ENCODE measurements at regions not wholly inside any gene's neighbourhood (a gene's known extent, or its start where the extent isn't known, plus 50 kb on each side); places are given as distances from the start of the nearest gene placed in this dataset.
"Not testable (repeated sequence)": the region's sequence is repeated elsewhere in the genome, so short reads cannot be mapped to it uniquely, and the experiment has no call there.

GRCh38 chr12:70008944-70009343 lies 183.9 kb downstream of the MYRFL start:
- no peak for DNase-seq
- H3K36me3 ChIP-seq (ENCODE audit: control insufficient read depth in 3 of 3, insufficient read depth in 2 of 3, low read depth in 1 of 3, low read length in 3 of 3), result no peaks in the 10 kb centered on the region
- peaks cover 0 to 17% of the 10 kb centered on the region in 2 donors for H3K9me3 ChIP-seq (ENCODE audit: control insufficient read depth in 2 of 2, insufficient read depth in 1 of 2, low read depth in 1 of 2, low read length in 1 of 2)
- FAIRE-seq, result no peak
- no peak overlapping the region for H3K27ac ChIP-seq (ENCODE audit: low read depth in 1 of 3, low read length in 2 of 3)
- H3K27me3 ChIP-seq (ENCODE audit: control insufficient read depth in 3 of 3, insufficient read depth in 3 of 3, low read length in 3 of 3), result no peaks in the 10 kb centered on the region
- no peak overlapping the region for H3K4me3 ChIP-seq (ENCODE audit: low read depth in 1 of 3, low read length in 3 of 3)
- no peaks in the 10 kb centered on the region for H3K4me1 ChIP-seq (ENCODE audit: control insufficient read depth in 3 of 3, insufficient read depth in 2 of 3, low read depth in 1 of 3, low read length in 2 of 3)

GRCh38 chr12:70011353-70011752 lies 186.3 kb downstream of the MYRFL start:
- no peak for DNase-seq
- H3K4me1 ChIP-seq (ENCODE audit: control insufficient read depth in 3 of 3, insufficient read depth in 2 of 3, low read depth in 1 of 3, low read length in 2 of 3), result no peaks in the 10 kb centered on the region
- H3K27me3 ChIP-seq (ENCODE audit: control insufficient read depth in 3 of 3, insufficient read depth in 3 of 3, low read length in 3 of 3), result no peaks in the 10 kb centered on the region
- no peaks in the 10 kb centered on the region for H3K36me3 ChIP-seq (ENCODE audit: control insufficient read depth in 3 of 3, insufficient read depth in 2 of 3, low read depth in 1 of 3, low read length in 3 of 3)
- H3K9me3 ChIP-seq (ENCODE audit: control insufficient read depth in 2 of 2, insufficient read depth in 1 of 2, low read depth in 1 of 2, low read length in 1 of 2), result peaks cover 0 to 16% of the 10 kb centered on the region in 2 donors
- no peak overlapping the region for H3K27ac ChIP-seq (ENCODE audit: low read depth in 1 of 3, low read length in 2 of 3)
- WGBS, 3 donors, result 92 to 100% (median 92%) methylated on average over 1 of the region's 1 CpG
- no peak overlapping the region for H3K4me3 ChIP-seq (ENCODE audit: low read depth in 1 of 3, low read length in 3 of 3)
- no peak for FAIRE-seq

GRCh38 chr12:70013016-70013415 lies 188.0 kb downstream of the MYRFL start:
- peaks cover 0 to 11% of the 10 kb centered on the region in 2 donors for H3K9me3 ChIP-seq (ENCODE audit: control insufficient read depth in 2 of 2, insufficient read depth in 1 of 2, low read depth in 1 of 2, low read length in 1 of 2)
- not testable (repeated sequence) for DNase-seq; H3K36me3 ChIP-seq (ENCODE audit: control insufficient read depth in 3 of 3, insufficient read depth in 2 of 3, low read depth in 1 of 3, low read length in 3 of 3); FAIRE-seq; H3K4me1 ChIP-seq (ENCODE audit: control insufficient read depth in 3 of 3, insufficient read depth in 2 of 3, low read depth in 1 of 3, low read length in 2 of 3); H3K27me3 ChIP-seq (ENCODE audit: control insufficient read depth in 3 of 3, insufficient read depth in 3 of 3, low read length in 3 of 3); H3K27ac ChIP-seq (ENCODE audit: low read depth in 1 of 3, low read length in 2 of 3)
- H3K4me3 ChIP-seq (ENCODE audit: low read depth in 1 of 3, low read length in 3 of 3), result peak overlapping the region in 1 of 3 donors; percentile 35
- 25 to 71% (median 32%) methylated on average over 11 to 23 of the region's 23 CpGs for WGBS, 3 donors

DNA sequence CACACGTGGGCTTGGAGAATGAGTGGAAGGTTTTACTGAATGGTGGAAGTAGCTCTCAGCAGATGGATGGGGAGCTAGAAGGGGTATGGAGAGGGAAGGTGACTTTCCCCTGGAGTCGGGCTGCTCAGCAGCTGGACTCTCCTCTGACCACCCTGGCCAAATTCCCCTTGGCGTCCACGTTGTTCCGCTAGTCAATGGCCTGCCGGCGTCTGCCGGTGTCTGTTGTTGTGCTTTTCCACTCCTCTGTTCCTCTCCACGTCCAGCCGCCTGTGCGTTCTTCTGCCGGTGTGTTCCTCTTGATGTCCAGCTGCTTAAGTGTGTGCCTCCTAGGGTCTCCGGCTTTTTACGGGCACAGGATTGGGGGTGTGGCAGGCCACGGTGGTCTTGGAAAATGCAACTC lies 203.5 kb downstream of the MYRFL start:
- WGBS, 3 donors, result 90 to 93% (median 93%) methylated on average over 15 of the region's 15 CpGs
- no peaks in the 10 kb centered on the region for H3K27me3 ChIP-seq (ENCODE audit: control insufficient read depth in 3 of 3, insufficient read depth in 3 of 3, low read length in 3 of 3)

GRCh38 chr12:70028918-70029317 lies 203.9 kb downstream of the MYRFL start:
- H3K4me1 ChIP-seq (ENCODE audit: control insufficient read depth in 3 of 3, insufficient read depth in 2 of 3, low read depth in 1 of 3, low read length in 2 of 3), result no peaks in the 10 kb centered on the region
- H3K4me3 ChIP-seq (ENCODE audit: low read depth in 1 of 3, low read length in 3 of 3), result no peak overlapping the region
- FAIRE-seq (no peak), DNase-seq (no peak)
- peaks cover 0 to 8% of the 10 kb centered on the region in 2 donors for H3K9me3 ChIP-seq (ENCODE audit: control insufficient read depth in 2 of 2, insufficient read depth in 1 of 2, low read depth in 1 of 2, low read length in 1 of 2)
- no peaks in the 10 kb centered on the region for H3K36me3 ChIP-seq (ENCODE audit: control insufficient read depth in 3 of 3, insufficient read depth in 2 of 3, low read depth in 1 of 3, low read length in 3 of 3)
- no peaks in the 10 kb centered on the region for H3K27me3 ChIP-seq (ENCODE audit: control insufficient read depth in 3 of 3, insufficient read depth in 3 of 3, low read length in 3 of 3)
- 77 to 85% (median 81%) methylated on average over 3 of the region's 3 CpGs for WGBS, 3 donors
- no peak overlapping the region for H3K27ac ChIP-seq (ENCODE audit: low read depth in 1 of 3, low read length in 2 of 3)

More for the DNA sequence above, 203.5 kb downstream of the MYRFL start:
- Histone ChIP-seq H3K4me1 (ENCODE audit: control insufficient read depth in 3 of 3, insufficient read depth in 2 of 3, low read depth in 1 of 3, low read length in 2 of 3) (no peaks in the 10 kb centered on the region), H3K27ac (ENCODE audit: low read depth in 1 of 3, low read length in 2 of 3) (no peak overlapping the region), H3K9me3 (ENCODE audit: control insufficient read depth in 2 of 2, insufficient read depth in 1 of 2, low read depth in 1 of 2, low read length in 1 of 2) (peaks cover 0 to 8% of the 10 kb centered on the region in 2 donors), H3K36me3 (ENCODE audit: control insufficient read depth in 3 of 3, insufficient read depth in 2 of 3, low read depth in 1 of 3, low read length in 3 of 3) (no peaks in the 10 kb centered on the region), H3K4me3 (ENCODE audit: low read depth in 1 of 3, low read length in 3 of 3) (no peak overlapping the region)
- no peak for DNase-seq
- FAIRE-seq, result no peak

- 84 to 93% (median 85%) methylated on average over 3 of the region's 3 CpGs for WGBS, 3 donors
- no peak for FAIRE-seq
These were observed 206.0 kb downstream of the MYRFL start for GRCh38 chr12:70031046-70031445.

DNA sequence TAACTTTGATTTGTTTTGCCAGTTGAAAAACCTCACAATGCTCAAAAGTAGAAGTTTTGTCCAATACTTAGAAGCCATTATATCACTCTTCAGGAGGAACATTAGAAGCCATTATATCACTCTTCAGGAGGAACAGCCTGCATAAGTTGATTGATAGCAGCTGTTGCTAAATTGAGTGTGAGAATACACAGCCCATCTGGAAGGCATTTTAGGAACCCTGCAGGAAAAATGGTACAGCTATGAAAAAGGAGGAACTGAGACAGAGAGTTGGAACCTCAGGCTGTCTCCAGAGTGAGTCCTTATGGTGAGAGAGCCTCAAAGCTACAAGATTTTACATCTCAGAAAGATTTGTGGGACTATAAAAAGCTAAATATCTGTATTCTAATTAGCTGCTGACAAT lies 207.0 kb downstream of the MYRFL start:
- DNase-seq (no peak), FAIRE-seq (no peak)
- peaks cover 0 to 8% of the 10 kb centered on the region in 2 donors for H3K9me3 ChIP-seq (ENCODE audit: control insufficient read depth in 2 of 2, insufficient read depth in 1 of 2, low read depth in 1 of 2, low read length in 1 of 2)
- no peaks in the 10 kb centered on the region for H3K4me1 ChIP-seq (ENCODE audit: control insufficient read depth in 3 of 3, insufficient read depth in 2 of 3, low read depth in 1 of 3, low read length in 2 of 3)
- H3K27me3 ChIP-seq (ENCODE audit: control insufficient read depth in 3 of 3, insufficient read depth in 3 of 3, low read length in 3 of 3), result no peaks in the 10 kb centered on the region
- H3K27ac ChIP-seq (ENCODE audit: low read depth in 1 of 3, low read length in 2 of 3), result no peak overlapping the region
- no peak overlapping the region for H3K4me3 ChIP-seq (ENCODE audit: low read depth in 1 of 3, low read length in 3 of 3)
- H3K36me3 ChIP-seq (ENCODE audit: control insufficient read depth in 3 of 3, insufficient read depth in 2 of 3, low read depth in 1 of 3, low read length in 3 of 3), result no peaks in the 10 kb centered on the region

More at GRCh38 chr12:70031046-70031445, 206.0 kb downstream of the MYRFL start:
- Histone ChIP-seq H3K27ac (ENCODE audit: low read depth in 1 of 3, low read length in 2 of 3) (no peak overlapping the region), H3K4me1 (ENCODE audit: control insufficient read depth in 3 of 3, insufficient read depth in 2 of 3, low read depth in 1 of 3, low read length in 2 of 3) (no peaks in the 10 kb centered on the region), H3K27me3 (ENCODE audit: control insufficient read depth in 3 of 3, insufficient read depth in 3 of 3, low read length in 3 of 3) (no peaks in the 10 kb centered on the region), H3K9me3 (ENCODE audit: control insufficient read depth in 2 of 2, insufficient read depth in 1 of 2, low read depth in 1 of 2, low read length in 1 of 2) (peaks cover 0 to 8% of the 10 kb centered on the region in 2 donors), H3K36me3 (ENCODE audit: control insufficient read depth in 3 of 3, insufficient read depth in 2 of 3, low read depth in 1 of 3, low read length in 3 of 3) (no peaks in the 10 kb centered on the region), H3K4me3 (ENCODE audit: low read depth in 1 of 3, low read length in 3 of 3) (no peak overlapping the region)
- no peak for DNase-seq

DNA sequence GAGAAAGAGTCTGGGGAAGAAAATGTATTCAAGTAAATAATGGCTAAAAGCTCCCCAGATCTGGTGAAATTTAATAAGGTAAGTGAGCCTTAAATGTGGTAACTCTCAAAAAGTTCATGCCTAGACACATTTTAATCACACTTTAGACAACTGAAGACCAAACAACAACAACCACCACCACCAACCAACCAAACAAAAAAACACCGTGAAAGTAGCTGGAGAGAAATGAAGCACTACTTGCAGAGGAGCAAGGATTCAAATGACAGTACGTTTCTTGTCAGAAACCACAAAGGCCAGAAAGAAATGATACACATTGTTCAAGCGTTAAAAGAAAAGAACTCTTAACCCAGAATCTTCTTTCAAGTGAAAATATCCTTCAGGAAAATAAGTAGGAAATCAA lies 208.3 kb downstream of the MYRFL start:
- no peak overlapping the region for H3K27ac ChIP-seq (ENCODE audit: low read depth in 1 of 3, low read length in 2 of 3)
- DNase-seq (no peak), FAIRE-seq (no peak)
- H3K4me3 ChIP-seq (ENCODE audit: low read depth in 1 of 3, low read length in 3 of 3), result no peak overlapping the region
- H3K36me3 ChIP-seq (ENCODE audit: control insufficient read depth in 3 of 3, insufficient read depth in 2 of 3, low read depth in 1 of 3, low read length in 3 of 3), result no peaks in the 10 kb centered on the region
- 81 to 90% (median 86%) methylated on average over 3 of the region's 3 CpGs for WGBS, 3 donors
- H3K9me3 ChIP-seq (ENCODE audit: control insufficient read depth in 2 of 2, insufficient read depth in 1 of 2, low read depth in 1 of 2, low read length in 1 of 2), result peaks cover 0 to 7% of the 10 kb centered on the region in 2 donors
- no peaks in the 10 kb centered on the region for H3K4me1 ChIP-seq (ENCODE audit: control insufficient read depth in 3 of 3, insufficient read depth in 2 of 3, low read depth in 1 of 3, low read length in 2 of 3)
- no peaks in the 10 kb centered on the region for H3K27me3 ChIP-seq (ENCODE audit: control insufficient read depth in 3 of 3, insufficient read depth in 3 of 3, low read length in 3 of 3)

- no peaks in the 10 kb centered on the region for H3K27me3 ChIP-seq (ENCODE audit: control insufficient read depth in 3 of 3, insufficient read depth in 3 of 3, low read length in 3 of 3)
- no peak for FAIRE-seq
- 71 to 93% (median 85%) methylated on average over 2 of the region's 2 CpGs for WGBS, 3 donors
These were observed 203.1 kb upstream of the CNOT2 start for GRCh38 chr12:70040141-70040540.

More at GRCh38 chr12:70040141-70040540, 203.1 kb upstream of the CNOT2 start:
- Histone ChIP-seq H3K9me3 (ENCODE audit: control insufficient read depth in 2 of 2, insufficient read depth in 1 of 2, low read depth in 1 of 2, low read length in 1 of 2) (no peaks in the 10 kb centered on the region), H3K36me3 (ENCODE audit: control insufficient read depth in 3 of 3, insufficient read depth in 2 of 3, low read depth in 1 of 3, low read length in 3 of 3) (no peaks in the 10 kb centered on the region), H3K4me3 (ENCODE audit: low read depth in 1 of 3, low read length in 3 of 3) (no peak overlapping the region), H3K4me1 (ENCODE audit: control insufficient read depth in 3 of 3, insufficient read depth in 2 of 3, low read depth in 1 of 3, low read length in 2 of 3) (peaks cover 0 to 3% (median 3%) of the 10 kb centered on the region in 3 donors), H3K27ac (ENCODE audit: low read depth in 1 of 3, low read length in 2 of 3) (no peak overlapping the region)
- DNase-seq, result no peak
